GM19452 (cell line): ENCODE measurements at regions not wholly inside any gene's neighbourhood (a gene's known extent, or its start where the extent isn't known, plus 50 kb on each side); places are given as distances from the start of the nearest gene placed in this dataset.
"Not testable (repeated sequence)": the region's sequence is repeated elsewhere in the genome, so short reads cannot be mapped to it uniquely, and the experiment has no call there.

ENCODE experiments used
- ATAC-seq: cut with Tn5 transposase; IDR thresholded peaks from one replicate; pipeline ENCODE4 v1.9.1; 2021; ENCODE audit not compliant: unreplicated experiment

DNA sequence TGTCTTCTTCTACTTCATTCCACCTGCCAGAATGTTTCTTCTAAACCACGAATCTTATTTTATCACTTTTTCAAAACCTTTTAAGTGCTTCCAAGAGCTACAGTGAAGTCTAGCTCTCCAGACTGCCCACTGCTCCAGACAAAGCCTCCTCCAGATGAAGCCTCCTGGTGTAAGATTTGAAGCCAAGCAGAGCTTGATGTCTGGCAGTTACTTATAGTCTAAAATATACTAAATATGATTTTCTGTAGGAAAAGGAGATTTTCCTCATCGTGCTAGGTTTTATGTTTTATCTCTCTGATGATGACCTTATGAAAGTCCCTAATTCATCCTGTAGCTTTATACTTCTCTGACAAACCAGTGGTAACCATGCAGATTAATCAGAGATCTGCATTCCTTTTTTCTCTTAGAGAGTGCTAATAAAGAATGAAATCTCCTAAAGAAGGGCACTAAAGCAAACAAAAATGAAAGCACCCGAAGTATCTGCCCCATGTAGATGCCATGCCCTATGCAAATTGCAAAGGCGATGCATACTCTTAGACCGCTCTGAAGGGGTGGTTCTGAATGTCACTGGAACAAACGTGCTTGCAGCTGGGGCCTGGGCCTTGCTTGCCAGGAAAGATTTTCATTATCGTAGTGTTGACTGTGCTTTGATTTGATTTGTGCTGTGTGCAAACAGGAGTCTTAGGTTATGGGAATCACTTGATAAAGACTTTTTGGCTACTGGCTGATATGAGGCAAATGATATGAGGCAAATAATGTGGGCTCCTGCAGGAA is 314.2 kb downstream of the PID1 start:
- no peak for ATAC-seq

DNA sequence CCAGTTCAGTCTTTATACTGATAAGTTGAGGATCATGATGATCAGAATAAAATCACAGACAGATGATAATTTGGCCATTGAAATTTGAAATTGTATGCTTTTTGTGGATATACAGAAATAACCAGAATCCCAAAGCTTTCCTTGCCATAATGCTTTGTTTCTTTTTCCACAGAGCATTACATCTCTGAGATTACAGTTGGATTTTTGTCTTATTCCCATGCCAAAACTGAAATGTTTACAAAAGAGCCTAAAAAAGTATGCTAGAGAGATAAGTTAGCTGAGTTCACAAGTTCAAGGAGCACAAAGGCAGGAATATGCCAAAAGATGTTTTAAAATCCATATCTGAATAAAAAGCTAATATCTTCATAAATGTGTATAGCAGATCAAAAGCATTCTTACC is 321.3 kb downstream of the PID1 start:
- ATAC-seq, result no peak

DNA sequence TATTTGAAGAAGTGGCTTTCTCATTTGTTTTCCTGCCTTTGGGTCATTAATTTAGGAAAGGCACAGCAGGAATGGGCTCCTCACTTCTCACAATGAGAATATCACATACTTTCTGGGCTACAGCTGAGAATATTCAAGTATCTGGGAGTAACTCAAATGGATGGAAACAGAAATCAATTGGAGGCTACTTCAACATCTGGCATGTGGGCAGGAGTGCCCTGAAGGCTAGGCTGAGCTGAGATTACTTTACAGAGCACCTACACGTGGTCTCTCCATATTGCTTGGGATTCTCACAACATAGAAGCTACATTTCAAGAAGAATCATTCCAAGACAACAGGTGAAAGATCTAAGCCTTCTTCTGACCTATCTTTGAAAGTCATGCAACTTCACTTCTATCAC is 325.4 kb downstream of the PID1 start:
- ATAC-seq, result no peak

DNA sequence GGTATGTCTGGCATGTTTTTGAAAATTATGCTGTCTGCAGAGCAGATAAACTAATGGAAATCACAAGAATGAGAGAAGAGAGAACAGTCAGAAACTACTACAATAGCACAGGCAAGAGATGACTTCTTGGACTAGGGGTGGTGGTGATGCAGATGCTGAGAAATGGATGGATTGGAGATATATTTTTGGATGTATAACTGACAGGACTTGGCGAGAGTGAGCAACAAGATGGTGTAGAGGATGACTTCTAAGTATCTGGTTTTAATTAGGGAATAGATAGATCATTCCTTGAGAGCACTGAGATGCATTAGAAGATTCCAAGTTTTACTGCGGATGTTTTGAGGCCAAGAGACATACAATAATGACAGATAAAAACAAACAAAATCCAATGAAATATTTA is 328.2 kb downstream of the PID1 start:
- ATAC-seq, result no peak

DNA sequence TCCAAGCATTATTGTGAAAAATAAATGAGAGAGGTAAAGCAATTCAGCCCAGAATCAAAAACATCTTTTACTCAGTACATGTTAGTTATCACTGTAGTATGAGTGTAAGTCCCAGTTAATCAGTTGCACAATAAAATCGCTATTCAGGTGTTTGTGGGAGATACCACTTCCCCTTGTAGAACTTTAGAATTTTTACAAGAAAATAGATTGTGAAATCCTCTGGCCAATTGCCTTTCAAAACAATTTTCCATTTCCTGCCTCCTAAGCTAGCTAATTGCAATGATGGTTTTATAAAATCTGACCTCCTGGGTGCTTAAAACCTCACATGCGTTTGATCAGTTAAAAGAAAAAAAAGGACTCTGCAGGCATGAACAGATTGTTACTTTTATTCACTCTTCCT is 332.5 kb downstream of the PID1 start:
- ATAC-seq, result no peak

DNA sequence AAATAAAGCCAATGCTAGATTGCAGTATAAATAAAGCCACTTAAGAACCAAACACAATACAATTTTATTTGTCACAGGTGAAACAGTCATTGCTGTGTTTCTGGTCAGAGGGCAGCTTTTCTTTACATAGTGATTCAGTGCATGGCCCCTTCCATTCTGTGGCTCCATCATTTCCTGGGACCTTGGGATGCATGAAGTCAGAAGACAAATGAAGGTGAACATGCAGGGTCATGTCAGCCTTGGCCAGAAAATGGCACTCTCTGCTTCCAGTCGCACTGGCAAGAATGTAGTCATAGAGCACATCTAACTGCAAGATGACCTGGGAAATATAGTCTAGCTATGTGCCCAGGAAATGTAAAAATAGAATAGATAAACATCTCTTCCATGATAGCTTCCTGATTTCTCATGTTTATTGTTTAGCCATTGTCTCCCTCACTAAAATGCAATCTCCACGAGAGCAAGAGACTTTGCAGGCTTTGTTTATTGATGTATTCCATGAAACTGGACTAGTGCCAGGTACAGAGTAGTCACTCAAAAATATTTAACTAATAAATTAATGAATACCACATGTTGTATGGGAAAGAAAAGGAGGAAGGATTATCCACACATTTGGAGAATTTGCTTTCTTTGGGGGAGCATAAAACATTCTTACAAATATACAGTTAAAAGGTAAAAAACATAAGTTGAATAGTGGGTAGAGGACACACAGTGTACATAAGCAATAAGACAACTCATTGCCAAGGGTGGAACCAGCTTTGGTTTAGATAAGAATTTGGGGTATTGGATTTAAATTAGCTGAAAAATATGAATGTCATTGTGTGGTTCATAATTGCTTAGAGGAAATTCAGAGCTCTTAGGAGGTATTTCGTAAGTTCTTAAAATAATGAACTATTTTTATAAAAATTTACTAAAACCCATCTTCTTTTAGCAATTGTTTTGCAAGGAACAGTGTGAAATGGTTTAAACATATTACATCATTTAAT is 343.8 kb downstream of the PID1 start:
- no peak for ATAC-seq

DNA sequence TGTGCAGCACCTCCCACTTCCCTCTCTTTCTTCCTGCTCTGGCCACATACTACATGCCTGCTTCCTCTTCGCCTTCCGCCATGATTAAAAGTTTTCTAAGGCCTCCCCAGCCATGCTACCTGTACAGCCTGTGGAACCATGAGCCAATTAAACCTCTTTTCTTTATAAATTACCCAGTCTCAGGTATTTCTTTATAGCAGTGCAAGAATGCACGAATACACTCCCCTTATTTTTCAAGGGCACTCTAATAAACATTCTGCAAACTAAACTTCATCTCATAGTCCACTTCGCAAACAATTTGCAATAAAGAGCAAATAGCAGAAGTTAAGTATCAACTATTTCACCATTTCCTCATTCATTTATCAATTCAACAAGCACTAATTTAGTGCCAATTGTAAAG is 351.3 kb downstream of the PID1 start:
- no peak for ATAC-seq

DNA sequence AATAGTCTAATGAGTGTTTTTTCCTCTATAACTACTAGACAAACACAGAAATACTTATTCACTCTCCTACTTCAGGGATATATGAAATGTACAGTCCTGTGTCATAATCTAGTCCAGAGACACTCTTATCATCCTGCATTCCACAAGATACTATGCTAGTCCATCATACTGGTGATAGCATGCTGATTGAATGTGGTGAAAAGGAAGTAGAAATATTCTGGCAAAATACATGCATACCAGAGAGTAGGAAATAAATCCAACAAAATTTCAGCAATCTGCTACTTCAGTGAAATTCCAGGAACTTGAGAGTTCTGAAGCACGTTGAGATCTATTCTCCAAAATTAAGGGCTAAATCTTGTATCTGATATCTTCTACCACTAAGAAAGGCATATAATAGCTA is 353.9 kb downstream of the PID1 start:
- no peak for ATAC-seq

DNA sequence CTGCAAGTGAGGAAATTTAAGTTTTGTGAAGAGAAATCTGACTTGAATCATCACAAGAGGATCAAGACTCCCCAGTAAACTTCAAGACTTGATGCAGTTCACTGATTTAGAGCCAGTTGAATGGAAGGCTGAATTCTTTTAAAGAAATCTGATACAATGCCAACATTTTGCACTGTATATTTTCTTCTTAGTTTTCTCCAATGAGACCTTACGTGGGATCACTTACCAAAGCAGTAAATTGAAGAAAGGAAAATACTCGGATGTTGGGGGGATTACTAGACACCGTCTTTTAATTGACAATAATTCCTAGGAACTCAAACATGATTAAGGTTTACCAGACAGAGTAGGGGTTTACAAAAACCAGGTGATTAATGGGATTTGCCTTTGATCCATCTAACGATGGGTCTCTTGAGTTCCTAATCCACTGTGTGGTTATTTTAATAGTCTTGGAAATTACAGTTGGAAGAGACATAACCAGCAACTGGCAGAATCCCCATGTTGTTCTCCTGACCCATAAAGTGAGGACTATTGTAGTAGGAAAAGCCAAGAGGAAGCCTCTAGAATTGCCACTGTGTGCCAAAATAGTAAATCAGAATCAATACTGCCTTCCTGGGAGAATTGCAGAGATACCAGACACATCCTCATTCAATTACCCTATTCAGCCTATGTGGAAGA is 354.5 kb downstream of the PID1 start:
- ATAC-seq, result no peak

DNA sequence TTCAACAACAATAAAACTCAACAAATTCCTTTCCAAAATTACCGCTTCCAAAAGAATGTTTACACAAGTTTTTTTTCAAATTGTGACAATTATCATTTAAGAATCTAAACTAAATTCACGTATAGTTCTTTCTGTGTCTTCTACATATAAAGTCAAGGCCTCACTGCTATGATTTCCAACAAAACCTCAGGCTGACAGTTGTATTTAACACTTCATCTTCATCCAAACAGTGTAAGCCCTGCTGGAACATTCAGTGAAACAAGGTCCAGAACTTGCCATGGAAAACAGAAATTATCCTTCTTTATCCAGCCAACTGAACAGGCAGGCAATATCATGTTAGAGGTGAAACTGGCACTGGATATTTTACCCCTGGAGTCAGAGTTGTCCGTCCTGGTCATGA is 357.9 kb downstream of the PID1 start:
- no peak for ATAC-seq

DNA sequence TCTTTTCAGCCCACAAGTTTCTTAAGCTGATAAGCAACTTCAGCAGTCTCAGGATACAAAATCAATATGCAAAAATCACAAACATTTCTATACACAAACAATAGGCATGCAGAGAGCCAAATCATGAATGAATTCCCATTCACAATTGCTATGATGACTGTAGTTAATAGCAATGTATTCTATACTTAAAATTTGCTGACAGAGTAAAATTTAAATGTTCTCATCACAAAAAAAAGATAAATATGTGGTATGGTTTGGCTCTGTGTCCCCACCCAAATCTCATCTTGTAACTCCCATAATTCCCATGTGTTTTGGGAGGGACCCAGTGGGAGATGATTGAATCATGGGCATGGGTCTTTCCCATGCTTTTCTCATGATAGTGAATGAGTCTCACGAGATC is 360.2 kb downstream of the PID1 start:
- ATAC-seq, result not testable (repeated sequence)

DNA sequence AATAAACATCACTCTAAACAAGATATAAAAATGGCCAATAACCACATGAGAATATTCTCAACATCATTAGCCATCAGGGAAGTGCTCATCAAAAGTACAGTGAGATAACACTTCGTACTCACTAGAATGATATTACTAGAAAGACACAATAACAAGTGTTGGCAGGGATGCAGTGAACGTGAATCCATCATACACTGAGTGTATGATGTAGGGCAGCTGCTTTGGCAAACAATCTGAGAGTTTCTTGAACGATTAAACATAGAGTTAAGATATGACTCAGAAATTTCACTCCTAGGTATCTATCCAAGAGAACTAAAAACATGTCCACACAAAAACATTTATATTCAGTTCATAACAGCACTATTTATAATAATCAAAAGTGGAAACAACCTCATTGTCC is 368.9 kb downstream of the PID1 start:
- no peak for ATAC-seq

DNA sequence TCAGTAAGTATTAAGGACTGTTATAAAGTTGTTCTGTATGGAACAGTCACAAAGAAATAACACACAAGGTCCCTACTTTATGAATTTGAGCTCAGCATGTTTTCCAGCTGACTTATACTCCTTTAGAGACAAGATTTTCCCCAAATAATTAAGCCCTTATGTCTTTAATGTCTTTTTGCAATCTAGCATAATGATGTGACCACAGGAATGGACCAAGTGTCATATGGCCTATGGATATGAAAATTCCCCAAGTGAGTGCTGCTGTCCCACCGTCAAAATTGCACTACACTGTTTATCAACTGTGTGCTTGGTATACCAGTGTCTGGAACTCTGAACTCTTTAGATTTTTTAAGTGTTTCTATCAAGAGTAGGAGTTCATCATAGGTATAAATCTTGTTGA is 369.6 kb downstream of the PID1 start:
- no peak for ATAC-seq

DNA sequence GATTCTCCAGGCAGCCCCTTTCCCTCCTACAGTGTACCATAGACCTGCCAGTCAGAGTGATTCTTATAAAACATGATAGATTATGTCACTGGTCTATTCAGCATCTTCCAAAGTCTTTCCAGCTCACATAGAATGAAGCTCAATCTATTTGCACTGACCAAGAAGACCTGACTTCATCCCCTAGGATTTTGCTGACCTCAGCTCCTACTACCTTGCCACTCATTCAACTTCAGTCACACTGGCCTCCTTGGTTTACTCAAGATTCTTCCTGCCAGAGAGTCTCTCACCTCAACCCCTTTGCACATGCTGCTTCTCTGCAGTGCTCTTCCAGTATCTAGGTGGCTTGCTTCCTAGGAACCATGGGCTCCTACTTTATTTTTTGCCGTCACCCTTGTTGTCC is 392.9 kb downstream of the PID1 start:
- no peak for ATAC-seq

DNA sequence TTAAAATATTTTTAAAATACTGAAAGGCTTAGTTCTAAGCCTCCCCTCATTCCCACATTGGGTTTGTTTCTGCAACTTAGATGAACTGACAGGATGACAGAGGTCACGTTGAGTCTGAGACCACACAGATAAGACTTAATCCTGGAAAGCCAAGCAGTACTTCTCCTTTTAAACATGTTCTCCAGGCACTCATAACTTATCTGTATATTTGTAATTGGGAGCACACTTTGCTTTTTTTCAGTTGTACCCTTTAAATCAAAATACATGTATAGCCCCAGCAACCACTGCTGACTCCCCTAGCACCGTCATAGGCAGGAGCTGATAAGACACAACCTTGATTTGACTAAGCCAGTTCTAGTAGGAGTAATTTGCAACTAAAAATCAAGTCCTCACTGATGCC is 394.8 kb downstream of the PID1 start:
- ATAC-seq, result no peak

DNA sequence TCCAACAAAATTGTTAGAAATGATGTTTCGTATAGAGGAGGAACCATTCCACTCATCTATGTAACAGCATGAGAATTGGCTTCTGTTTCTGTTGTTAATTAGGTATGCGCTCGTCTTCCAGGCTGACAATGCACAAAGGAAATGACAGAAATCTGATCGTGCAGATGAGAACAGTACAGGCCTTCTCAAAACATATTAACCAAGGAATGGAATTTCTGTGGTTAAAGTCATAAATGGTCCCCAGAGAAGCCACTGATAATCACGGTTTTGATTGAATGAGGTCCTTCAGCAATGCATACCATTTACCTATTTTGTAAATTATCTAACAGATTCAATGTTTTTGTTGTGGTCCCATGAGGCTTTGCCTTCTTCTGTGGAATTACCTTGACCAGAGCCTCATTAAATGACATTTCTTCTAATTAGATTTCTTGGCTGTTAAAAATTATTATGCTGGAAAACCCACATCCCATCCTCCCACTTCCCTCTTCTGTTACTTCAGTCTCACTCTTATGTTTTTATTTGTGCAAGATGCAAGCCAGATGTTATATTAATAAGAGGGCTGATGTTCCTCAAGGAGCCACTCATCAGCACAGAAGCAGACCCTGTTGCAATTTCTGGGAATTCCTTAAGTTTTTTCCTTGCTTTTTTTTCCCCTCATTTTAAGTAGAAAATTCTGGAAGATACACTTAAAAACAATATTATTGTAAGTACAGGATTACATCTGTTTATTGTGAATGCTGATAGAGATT is 395.8 kb downstream of the PID1 start:
- no peak for ATAC-seq

DNA sequence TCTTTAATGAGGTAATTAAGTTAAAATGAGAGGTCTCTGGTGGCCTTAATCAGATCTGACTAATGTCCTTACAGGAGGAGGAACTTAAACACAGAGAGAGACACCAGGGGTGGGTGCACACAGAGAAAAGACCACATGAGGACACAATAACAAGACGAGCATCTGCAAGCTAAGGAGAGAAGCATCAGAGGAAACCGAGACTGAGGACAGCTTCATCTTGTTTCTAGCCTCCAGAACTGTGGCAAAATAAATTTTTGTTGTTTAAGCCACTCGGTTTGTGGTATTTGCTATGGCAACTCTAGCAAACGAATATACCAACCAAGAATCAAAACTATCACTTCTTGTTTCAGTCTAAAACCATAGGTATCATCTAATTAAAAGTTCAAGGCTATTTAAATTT is 400.1 kb downstream of the PID1 start:
- no peak for ATAC-seq

DNA sequence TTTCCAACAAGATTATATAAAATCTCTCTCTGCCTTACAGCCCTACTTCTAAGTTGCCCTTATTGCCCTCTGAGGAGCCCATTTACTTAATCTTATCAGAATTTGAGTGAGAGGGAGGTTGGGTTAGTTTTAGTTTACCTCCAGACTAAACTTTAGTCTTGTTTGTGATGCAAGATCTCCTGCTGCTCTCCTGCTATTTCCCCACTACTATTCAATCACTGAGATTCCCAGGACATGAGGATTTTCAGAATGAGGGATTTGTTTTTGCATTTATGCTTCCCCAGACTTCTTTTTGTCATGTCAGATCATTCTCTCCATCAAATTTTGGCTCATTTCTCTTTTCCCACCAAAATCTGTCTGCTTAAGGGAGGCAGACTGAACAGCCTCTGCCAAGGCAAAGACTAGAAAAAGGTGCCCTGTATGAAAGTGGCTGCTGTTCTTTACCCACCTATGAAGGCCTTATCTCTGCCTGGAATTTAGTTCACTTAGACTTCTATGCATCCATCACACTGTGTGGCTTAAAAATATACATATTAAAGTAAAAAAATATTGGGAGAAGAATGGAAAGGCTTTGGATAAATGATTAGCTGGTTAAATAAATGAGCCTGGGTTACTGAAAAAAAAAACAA is 401.3 kb downstream of the PID1 start:
- no peak for ATAC-seq

DNA sequence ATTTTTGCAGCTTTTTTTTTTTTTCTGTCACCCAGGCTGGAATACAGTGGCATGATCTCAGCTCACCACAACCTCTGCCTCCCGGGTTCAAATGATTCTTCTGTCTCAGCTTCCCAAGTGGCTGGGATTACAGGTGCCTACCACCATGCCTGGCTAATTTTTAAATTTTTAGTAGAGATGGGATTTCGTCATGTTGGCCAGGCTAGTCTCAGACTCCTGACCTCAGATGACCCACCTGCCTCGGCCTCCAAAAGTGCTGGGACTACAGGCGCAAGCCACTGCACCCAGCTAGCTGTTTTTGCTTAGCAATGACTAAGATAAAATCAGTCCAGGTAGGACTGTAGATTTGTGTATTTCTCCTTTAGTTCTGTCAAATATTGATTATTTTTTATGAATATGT is 403.7 kb downstream of the PID1 start:
- ATAC-seq, result no peak

DNA sequence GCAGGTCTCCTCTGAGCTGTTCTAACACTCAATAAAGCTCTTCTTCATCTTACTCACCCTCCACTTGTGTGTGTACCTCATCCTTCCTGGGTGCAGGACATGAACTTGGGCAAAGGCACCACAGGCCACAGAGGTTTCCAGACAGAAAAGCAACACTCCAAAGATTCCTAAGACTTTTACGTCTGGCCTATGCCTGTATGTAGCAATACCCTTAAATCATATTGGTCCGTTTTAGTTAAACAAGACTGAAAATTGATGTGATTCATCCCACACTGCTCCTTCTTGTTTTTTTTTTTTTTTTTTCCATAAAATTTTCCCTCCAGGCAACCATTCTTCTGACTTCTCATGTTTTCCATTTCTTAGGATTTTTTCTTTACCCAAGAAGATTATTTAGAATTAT is 404.3 kb downstream of the PID1 start:
- ATAC-seq, result no peak

DNA sequence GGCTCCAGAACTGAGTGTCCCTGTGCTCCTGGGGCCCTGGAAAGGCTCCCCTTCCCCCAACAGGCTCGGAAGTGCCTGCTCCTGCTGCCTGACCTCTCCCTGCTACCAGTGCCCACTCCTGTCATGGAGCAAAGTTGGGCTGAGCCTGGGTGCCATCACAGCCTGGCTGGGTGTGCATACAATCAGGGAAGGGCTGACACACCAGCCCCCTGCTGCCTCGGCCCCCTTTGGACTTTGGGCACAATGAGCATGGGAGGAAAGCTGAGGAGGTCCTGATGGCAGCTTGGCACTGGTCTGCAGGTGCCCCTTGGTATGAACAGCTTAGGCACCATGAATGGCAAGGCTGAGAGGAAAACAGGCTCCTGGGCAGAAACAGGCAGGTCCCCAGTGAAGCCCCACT is 405.0 kb downstream of the PID1 start:
- no peak for ATAC-seq
